Fibroblast of peridontal ligament (primary cell): ENCODE measurements at regions not wholly inside any gene's neighbourhood (a gene's known extent, or its start where the extent isn't known, plus 50 kb on each side); places are given as distances from the start of the nearest gene placed in this dataset.
"Not testable (repeated sequence)": the region's sequence is repeated elsewhere in the genome, so short reads cannot be mapped to it uniquely, and the experiment has no call there.

Source experiments
- DNase-seq: peaks from one replicate; pipeline ENCODE4 v3.0.0-alpha.2; 2010; ENCODE audit errors: extremely low read depth

- DNase-seq, result no peak
Measured at GRCh38 chr2:234374736-234375135, 122.1 kb downstream of the ARL4C start.

DNA sequence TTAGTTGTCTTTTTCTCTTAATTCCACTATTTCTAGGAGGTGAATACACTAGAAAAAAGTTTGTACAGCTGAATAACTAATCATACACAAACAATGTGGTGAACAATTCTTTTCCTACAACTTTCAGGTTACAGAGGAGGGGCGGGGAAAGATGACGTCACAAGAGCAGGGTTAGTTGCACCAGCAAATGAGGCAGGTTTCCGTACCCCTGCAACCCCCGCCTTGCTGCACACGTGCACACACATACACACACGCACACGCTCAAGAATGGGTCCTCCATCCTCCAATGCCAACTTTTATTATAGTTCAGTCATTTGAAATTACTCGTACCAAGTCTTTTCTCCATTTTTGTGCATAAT is 122.8 kb downstream of the ARL4C start:
- DNase-seq, result no peak

DNA sequence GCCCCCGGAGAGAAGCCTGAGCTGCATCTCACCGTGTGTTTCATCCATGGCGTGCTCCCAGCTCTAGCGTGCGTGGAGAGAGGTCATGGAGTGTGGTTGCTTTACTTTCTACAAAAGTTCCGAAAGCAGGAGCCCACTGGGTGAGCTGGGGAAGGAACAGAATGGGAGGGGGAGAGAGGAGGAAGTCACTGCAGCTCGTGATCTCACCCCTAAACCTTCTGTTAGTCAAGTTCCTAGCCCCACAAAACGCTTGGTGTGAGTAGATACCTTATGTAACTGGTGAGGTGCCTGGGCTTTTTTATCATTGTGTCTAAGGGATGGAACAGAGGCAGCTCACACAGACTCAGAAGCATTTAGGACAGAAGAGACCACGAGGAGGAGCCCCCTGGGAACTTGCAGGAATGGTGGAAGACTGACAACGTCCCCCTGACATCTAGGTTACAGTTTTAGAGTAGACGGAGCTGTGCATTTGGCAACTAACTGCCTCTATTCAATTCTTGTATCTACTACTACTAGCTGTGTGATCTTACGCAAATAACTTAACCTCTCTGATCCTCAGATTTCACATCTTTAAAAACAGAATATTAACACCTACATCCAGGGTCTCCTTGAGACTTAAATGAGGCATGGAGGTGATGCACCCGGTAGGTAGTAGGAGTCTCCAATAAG is 123.3 kb downstream of the ARL4C start:
- DNase-seq, result no peak

- DNase-seq, result no peak
Measured at GRCh38 chr2:234373060-234373459, 123.8 kb downstream of the ARL4C start.

- no peak for DNase-seq
Measured at GRCh38 chr2:234372506-234372905, 124.4 kb downstream of the ARL4C start.

GRCh38 chr2:234368861-234369261 is 128.0 kb downstream of the ARL4C start:
- peak; percentile 31 for DNase-seq

GRCh38 chr2:234366891-234367290 is 130.0 kb downstream of the ARL4C start:
- peak; percentile 91 for DNase-seq

DNA sequence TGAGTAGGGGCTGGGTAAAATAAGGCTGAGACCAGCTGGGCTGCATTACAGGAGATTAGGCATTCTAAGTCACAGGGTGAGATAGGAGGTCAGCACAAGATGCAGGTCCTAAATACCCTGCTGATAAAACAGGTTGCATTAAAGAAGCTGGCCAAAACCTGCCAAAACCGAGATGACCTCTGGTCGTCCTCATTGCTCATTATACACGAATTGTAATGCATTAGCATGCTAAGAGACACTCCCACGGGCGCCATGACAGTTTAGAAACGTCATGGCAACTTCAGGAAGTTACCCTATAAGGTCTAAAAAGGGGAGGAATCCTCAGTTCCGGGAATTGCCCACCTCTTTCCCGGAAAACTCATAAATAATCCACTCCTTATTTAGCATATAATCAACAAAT is 132.2 kb downstream of the ARL4C start:
- DNase-seq, result no peak

DNA sequence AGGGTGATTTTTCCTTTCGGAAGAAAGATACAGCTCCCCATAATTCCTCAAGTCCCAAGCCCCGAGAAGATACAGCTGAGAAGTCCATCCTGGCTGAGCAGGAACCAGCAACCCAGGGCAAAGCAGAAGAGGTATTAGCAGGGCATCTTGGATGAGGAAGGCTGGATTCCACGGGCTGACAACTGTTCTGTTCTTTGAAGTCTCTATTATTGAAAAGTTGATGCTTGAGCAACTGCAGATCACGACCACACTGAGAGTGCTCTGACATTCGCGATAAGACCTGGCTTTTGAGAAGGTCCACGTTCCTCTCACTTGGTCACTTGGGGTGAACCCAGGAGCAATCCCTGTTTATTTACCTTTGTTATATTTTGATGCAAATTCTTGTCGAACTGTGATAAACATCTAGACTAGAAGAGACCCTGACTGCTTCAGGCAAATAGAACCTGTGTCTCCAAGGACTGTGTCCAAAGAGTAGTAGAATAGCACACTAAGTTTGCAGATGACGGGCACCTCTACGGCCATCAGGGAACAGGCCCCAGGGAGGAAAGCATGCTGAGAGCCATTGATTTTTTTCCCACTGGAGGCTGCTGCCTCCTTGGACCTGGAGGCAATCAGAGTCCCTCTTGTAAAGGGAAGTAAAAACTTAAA is 133.1 kb downstream of the ARL4C start:
- DNase-seq, result no peak

GRCh38 chr2:234363011-234363487 is 133.8 kb downstream of the ARL4C start:
- DNase-seq, result peak; percentile 39

- peak; percentile 81 for DNase-seq
Measured at GRCh38 chr2:234360313-234360975, 136.4 kb downstream of the ARL4C start.

- DNase-seq, result no peak
Measured at GRCh38 chr2:234357666-234358065, 139.2 kb downstream of the ARL4C start.

DNA sequence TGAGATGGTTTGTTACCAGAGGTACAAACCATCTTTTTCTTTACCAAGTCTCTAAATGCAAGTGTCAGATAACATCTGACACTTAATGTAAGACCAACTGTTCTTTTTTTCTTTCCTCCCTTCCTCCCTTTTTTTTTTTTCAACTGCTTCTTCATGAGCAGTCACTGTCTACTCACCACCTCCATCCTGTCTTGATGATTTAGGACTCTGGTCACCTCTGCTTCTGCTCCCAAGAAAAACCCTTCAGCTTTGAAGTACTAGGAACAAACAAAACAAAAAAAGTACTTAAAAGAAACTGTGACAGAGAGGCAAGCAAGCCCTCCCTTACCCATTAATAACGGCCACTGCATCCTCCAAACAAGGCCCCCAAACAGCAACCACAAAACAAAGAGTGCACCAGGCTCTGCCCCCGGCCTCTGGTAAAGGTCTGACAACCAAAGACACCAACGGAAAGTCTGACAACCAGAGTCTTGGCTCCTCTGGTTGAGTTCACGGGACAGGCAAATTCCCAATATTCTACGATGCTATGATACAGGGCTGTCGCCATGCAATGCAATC is 141.0 kb downstream of the ARL4C start:
- no peak for DNase-seq

GRCh38 chr2:234355021-234355720 is 141.7 kb downstream of the ARL4C start:
- DNase-seq, result no peak

DNA sequence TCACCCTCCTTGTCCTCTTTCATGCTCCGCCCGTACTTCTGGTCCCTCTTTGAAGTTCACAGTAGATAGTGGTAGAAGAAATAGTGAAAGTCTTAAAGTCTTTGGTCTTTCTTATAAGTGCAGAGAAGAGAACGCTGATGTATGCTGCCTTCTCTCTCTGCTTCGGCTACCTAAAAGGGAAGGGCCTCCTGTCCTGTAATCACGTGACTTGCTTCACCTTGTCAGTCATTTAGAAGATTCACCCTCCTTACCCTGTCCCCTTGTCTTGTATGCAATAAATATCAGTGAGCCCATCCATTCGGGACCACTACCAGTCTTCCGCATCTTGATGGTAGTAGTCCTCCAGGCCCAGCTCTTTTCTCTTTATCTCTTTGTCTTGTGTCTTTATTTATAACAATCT is 144.6 kb downstream of the ARL4C start:
- no peak for DNase-seq

GRCh38 chr2:234351866-234352265 is 145.0 kb downstream of the ARL4C start:
- DNase-seq, result not testable (repeated sequence)

- DNase-seq, result peak; percentile 52
Measured at GRCh38 chr2:234348081-234348480, 148.8 kb downstream of the ARL4C start.

DNA sequence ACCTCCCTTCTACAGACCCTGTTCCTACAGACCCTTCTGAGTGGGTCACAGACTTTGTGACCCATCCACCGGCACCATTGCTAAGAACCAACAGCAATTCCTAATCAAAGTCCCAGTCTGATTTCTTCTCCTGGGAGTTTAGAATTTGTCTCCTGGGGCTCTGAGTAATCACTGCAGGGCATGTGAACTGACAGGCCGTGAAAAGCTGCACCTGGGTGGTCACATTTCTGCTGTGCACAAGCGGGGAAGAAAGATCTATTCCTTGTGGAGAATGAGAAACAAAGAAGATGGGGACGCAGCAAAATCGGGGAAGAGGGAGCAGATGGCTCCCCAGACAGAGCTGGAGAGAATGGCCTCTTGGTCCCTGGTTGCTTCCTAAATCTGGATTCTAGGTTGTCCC is 151.0 kb downstream of the ARL4C start:
- DNase-seq, result no peak

GRCh38 chr2:234344012-234344411 is 152.9 kb downstream of the ARL4C start:
- DNase-seq, result no peak

- DNase-seq, result no peak
Measured at GRCh38 chr2:234343372-234343771, 153.5 kb downstream of the ARL4C start.

DNA sequence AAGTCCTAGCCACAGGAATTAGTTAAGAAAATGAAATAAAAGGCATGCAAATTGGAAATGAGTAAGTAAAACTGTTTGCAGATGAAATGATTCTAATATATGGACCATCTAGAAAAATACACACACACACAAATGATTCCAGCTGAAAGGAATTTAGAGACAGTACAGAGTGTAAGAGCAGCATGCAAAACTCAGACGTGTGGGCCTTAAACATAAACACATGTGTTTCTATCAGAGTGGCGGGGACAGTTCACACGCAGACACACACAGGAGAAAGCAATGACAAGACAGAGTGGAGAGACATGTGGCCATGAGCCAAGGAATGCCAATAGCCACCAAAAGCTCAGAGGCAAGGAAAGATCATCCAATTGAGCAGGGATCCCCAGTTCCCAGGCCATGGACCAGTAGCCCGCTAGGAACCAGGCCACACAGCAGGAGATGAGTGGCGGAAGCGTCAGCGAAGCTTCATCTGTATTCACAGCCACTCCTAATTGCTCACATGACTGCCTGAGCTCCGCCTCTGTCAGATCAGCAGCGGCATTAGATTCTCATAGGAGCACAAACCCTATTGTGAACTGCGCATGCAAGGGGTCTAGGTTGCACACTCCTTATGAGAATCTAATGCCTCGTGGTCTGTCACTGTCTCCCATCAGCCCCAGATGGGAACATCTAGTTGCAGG is 155.4 kb downstream of the ARL4C start:
- DNase-seq, result peak; percentile 49

DNA sequence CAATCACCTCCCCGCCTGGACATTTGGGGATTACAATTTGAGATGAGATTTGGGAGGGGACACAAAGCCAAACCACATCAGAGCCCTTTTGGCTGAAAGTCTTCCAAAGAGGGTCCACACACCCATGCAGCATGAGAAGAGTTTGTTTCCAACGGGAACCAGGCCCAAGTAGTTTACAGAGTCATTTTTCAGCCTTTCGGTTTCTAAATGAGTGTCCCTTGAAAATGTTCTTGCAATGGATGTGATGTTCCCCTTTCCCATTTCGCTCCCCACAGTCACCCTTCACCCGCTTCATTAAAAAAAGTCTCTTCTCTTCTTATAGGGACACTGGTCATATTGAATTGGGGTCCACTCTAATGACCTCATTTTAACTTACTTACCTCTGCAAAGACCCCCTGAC is 157.4 kb downstream of the ARL4C start:
- DNase-seq, result no peak
